ENCODE measurements at regions not wholly inside any gene's neighbourhood (a gene's known extent, or its start where the extent isn't known, plus 50 kb on each side); places are given as distances from the start of the nearest gene placed in this dataset.

DNA sequence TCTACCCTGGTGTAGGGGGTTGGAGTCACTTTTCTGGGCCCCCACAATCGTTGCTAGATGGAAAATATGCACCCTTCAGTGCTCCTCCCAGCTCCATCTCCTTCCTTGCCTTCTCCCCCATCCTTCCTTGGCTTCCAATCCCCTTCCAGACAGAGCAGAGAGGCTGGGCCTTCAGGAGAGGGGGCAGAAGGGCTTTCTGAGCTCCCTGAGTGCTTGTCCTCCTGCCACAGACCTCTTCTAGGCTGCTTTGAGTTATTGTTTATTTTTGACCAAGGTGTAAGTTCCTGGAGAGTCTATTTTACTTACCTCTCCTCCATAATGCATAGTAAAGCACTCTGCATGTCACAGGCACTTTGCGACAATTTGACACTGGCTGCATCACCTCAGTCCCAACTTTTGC is 96.4 kb upstream of the CNKSR3 start:
- TF ChIP-seq, protein P1, sequence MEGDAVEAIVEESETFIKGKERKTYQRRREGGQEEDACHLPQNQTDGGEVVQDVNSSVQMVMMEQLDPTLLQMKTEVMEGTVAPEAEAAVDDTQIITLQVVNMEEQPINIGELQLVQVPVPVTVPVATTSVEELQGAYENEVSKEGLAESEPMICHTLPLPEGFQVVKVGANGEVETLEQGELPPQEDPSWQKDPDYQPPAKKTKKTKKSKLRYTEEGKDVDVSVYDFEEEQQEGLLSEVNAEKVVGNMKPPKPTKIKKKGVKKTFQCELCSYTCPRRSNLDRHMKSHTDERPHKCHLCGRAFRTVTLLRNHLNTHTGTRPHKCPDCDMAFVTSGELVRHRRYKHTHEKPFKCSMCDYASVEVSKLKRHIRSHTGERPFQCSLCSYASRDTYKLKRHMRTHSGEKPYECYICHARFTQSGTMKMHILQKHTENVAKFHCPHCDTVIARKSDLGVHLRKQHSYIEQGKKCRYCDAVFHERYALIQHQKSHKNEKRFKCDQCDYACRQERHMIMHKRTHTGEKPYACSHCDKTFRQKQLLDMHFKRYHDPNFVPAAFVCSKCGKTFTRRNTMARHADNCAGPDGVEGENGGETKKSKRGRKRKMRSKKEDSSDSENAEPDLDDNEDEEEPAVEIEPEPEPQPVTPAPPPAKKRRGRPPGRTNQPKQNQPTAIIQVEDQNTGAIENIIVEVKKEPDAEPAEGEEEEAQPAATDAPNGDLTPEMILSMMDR (conservative IDR thresholded peaks at IDR 0.05), result no peak
- H3K27ac ChIP-seq, result no peak overlapping the region

DNA sequence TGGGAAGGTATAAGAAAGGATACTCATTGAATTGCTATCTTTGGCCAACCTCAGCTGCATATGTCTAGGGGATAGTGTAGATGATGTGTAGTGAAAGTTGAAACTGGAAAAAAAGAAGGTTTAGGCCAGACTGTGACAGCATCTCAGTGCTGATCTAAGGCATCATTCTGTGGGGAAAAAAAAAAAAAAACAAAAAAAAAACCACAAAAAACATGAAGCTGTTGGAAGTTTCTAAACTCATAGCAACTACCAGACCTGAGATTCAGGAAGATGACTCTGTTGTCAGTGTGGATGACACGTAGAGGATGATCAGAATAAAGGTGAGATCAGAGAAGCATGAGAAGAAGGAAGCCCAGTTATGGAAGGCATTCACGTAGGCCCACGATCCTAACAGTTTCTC is 100.8 kb upstream of the CNKSR3 start:
- H3K27ac ChIP-seq, result no peak overlapping the region
- TF ChIP-seq, protein P1 (conservative IDR thresholded peaks at IDR 0.05), result no peak

DNA sequence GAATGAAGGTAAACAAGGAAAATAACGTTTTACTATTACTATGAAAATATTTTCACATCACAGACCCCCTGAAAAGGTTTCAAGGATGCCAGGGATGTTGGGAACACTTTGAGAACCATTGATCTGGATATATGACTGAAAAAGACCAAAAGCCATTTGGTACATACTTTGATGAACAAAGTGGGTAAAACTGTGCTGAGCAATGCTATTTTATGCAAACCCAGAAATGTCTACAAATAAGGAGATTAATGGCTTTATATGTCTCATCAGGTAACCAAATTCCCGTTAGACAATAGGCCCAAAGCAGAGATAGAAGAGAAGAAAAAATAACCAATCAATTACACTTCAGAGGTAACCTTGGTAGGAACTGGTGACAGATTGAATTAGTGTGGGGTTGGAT is 101.4 kb upstream of the CNKSR3 start:
- TF ChIP-seq, protein P1 (conservative IDR thresholded peaks at IDR 0.05), result no peak

DNA sequence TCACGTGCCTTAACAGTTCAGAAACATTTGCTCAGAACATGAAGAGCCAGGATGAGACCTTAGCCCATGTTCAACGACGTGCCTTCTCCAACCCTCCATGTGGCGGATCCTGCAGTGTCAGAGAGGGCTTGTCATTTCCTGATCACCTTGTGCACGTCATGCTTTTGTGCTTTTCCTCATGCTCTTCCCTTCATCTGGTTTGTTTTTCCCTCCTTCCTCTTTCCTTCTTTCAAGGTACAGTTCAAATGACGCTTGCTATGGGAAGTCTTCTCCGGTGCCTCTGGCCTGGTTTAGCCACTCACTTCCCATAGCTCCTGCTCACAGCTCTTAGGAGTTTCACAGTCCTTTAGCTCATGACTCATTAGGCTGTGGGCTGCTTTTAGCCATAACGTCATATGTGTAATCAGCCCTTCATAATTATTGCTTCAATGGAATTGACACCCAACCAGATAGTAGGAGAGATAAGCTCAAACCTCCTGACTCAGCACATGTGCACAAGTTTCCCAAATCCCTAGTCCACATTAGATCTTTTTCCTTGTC is 102.7 kb upstream of the CNKSR3 start:
- no peak overlapping the region for H3K27ac ChIP-seq
- TF ChIP-seq, protein P1 (conservative IDR thresholded peaks at IDR 0.05), result no peak

More for the DNA sequence above, 101.4 kb upstream of the CNKSR3 start:
- no peak overlapping the region for H3K27ac ChIP-seq

DNA sequence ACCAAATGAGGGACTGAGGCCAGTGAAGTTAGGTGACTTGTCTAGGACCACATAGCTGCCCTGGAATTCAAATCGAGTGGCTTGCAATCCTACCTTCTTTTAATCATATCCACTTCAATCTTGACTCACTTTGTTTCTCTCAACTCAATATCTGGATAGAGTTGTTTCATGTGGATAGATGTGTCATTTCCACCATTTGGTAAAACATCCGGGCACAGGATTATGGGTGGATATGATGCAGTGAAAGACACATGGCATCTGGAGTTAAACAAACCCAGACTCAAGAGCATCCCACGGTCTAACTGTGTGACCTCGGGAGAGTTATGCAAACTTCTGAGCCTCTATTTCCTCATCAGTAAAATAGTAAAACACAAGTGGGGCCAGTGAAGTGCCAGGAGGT is 103.6 kb upstream of the CNKSR3 start:
- H3K27ac ChIP-seq, result no peak overlapping the region
- TF ChIP-seq, protein P1 (conservative IDR thresholded peaks at IDR 0.05), result no peak

DNA sequence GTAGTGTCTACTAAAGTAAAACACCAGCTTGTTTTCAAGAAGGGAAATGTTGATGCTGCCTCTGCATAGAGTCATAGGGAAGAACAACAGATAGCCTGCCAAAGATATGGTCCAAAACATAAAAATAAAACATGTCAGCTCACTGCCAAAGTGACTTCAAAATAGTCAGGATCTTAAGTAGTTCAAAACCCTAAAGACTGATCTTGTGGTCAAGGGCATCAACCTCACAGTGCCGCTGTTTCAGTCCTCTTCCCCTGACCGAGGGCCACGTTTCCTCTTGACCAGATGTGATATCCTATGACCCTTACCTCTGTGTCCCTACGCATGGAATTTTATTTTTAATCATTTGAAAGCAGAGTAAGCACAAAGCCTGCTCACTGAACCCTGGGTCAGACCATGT is 104.2 kb upstream of the CNKSR3 start:
- no peak overlapping the region for H3K27ac ChIP-seq
- TF ChIP-seq, protein P1 (conservative IDR thresholded peaks at IDR 0.05), result no peak

DNA sequence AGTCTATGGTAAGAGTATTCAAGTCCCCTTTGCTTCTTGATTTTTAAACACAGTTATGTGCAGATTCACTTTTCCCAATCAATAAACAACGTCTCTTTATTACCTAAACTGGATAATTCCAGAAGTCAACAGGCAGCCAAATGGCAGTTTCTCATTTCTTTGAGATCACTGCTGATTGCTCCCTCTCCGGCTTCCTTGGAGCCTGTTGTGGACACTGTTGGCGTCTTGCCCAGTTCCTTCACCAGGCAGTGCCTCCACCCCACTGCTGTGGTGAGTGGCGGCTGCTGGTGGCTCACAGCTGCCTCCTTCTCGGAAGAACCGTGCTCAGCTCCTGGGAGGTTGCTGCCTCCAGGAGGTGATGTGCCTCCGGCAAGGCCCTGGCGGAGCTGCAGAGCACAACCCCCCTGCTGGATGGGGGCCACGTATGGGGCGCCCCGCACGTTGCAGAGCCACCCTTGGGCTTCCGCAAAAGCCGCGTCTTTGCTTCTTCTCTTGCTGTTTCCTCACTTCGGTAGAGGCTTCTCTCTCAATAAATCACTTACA is 105.1 kb upstream of the CNKSR3 start:
- TF ChIP-seq, protein P1 (conservative IDR thresholded peaks at IDR 0.05), result no peak
- no peak overlapping the region for H3K27ac ChIP-seq

Measured in VCaP (cell line).